Adipocyte (in vitro differentiated cells): ENCODE measurements at regions not wholly inside any gene's neighbourhood (a gene's known extent, or its start where the extent isn't known, plus 50 kb on each side); places are given as distances from the start of the nearest gene placed in this dataset.
A peak's percentile ranks its signal among the peaks of the same experiment; 100 is the strongest.

Source experiments
- DNase-seq: peaks from one replicate; pipeline ENCODE4 v3.0.0-alpha.2; 2015; ENCODE audit warnings: low read depth
- H3K27me3 ChIP-seq: replicated peaks from 2 replicates; pipeline ENCODE4 v1.7.0; 2013; ENCODE audit warnings: mild to moderate bottlenecking, low read length, moderate library complexity; ENCODE audit not compliant: control insufficient read depth, insufficient read depth
- H3K36me3 ChIP-seq: 2 replicates; pipeline ENCODE4 v1.7.0; 2013; ENCODE audit warnings: low read length, mild to moderate bottlenecking, moderate library complexity; ENCODE audit not compliant: control insufficient read depth, insufficient read depth, severe bottlenecking
- H3K4me1 ChIP-seq: 2 replicates; pipeline ENCODE4 v1.7.0; 2013; ENCODE audit warnings: mild to moderate bottlenecking, low read length, moderate library complexity; ENCODE audit not compliant: control insufficient read depth, insufficient read depth
- H3K4me3 ChIP-seq: 2 replicates; pipeline ENCODE4 v1.7.0; 2013; ENCODE audit warnings: mild to moderate bottlenecking, low read length, moderate library complexity
- H3K9ac ChIP-seq: 2 replicates; pipeline ENCODE4 v1.7.0; 2013; ENCODE audit warnings: mild to moderate bottlenecking, low read length, moderate library complexity
- H3K9me3 ChIP-seq: 2 replicates; pipeline ENCODE4 v1.7.0; 2013; ENCODE audit warnings: mild to moderate bottlenecking, low read length, moderate library complexity; ENCODE audit not compliant: control insufficient read depth

DNA sequence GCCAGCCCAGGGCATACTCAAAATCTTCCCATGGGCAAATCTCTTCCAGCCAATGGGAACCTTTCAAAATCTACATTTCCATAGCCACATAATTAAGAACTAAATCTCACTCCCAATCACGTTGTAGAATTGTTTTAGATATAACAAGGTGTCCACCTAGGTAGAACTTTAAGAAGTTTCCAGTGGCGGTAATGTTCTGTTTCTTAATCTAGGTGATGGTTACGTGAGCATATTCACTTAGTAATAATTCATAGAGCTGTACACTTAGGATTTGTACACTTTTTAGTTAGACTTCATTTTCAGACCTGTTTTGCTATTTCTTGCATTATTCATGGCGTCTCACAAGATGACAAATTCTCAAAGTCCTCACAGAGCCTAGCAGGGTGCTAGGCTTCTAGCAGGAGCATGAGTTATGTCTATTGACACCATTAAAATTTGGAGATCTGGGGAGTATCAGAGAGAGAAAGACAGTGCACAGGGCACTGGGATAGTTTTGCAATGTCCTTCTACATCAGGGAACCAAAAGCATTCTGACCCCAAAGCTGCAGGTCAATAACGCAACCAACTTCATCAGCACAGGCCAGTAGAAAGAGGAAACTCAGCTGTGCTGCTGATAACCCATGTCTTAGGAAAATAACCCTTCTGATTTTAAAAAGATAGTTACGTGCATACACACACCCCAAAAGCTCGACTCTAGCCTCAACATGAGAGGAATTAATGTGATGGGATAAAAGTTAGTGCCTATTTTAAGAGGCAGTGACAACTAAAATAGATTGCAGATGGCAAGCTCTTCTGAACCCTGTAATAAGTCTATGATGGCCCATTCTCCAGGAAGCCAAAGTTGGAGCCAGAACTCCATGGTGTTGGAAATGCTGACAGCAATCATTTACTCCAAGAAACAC is 518.1 kb upstream of the JARID2 start:
- no peaks in the 10 kb centered on the region for H3K9me3 ChIP-seq
- DNase-seq: no peak
- H3K27me3 ChIP-seq: no peaks in the 10 kb centered on the region
- peaks cover 34% of the 10 kb centered on the region for H3K4me1 ChIP-seq
- H3K9ac ChIP-seq: no peak overlapping the region
- no peak overlapping the region for H3K4me3 ChIP-seq
- H3K36me3 ChIP-seq: no peaks in the 10 kb centered on the region

DNA sequence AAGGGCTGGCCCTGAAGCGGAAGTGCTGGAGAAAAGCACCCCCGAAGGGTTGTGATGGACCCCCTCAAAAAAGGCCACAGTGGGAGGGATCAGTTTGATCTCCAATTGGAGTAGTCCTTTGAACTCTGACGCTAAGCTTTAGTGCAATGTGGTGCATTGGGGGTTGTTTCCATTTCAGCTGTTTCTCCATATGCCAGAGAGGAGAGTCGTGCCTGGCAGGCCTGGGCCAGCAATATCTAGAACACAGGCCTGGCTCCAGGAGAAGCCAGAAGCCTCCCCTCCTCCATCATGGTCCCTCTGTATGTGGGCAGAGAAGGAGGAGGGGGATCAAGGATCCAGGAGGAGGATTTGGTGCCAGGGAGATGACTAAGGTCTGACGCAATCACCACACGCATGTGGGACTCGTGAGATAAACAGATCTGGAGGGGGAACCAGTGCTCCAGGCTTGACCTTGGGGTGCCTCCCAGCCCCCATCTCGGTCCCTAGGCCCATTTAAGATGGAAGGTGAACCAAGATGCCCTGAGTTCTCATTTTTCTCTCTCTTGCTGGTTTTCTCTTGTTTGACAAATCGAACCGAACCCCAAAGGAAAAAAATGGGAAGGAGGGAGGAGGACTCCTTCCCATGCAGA is 517.4 kb upstream of the JARID2 start:
- no peaks in the 10 kb centered on the region for H3K9me3 ChIP-seq

DNA sequence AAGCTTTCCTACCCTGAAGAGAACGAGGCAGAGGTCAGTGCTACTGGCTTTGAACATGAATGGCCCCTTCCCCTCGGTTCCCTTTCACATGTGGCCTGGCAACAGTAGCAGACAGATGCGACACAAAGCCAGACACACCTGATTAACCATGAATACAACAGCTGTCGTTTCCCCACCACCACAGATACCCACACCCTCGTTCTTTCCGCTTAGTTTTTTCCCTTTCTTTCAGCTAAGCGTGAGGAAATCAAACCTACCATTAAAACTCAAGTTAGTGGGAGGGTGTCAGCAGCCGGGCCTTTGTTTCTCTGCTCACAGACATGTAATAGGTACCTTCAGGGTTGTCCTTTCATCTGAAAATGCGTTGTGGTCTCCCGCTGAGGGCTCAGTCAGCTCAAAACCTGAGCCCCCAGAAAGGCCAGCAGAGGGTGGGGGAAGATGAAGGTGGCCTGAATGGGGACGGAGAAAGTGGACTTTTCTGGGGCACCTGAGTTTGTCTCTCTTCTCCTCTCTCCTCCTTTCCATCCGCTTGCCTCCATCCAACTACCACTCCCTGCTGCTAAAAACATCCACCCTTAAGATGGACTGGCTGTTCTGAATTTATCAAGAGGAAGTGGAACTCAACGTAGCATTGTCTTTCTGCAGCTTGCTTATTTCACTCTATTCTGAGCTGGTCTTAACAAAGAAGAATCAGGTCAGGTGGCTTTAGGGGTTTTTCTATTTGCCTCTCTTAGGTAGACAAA is 516.6 kb upstream of the JARID2 start:
- Histone ChIP-seq H3K9me3 (no peaks in the 10 kb centered on the region), H3K4me1 (peaks cover 49% of the 10 kb centered on the region), H3K4me3 (no peak overlapping the region), H3K9ac (no peak overlapping the region), H3K36me3 (no peaks in the 10 kb centered on the region), H3K27me3 (no peaks in the 10 kb centered on the region)
- DNase-seq: no peak

More for the DNA sequence above, 517.4 kb upstream of the JARID2 start:
- no peaks in the 10 kb centered on the region for H3K36me3 ChIP-seq
- H3K4me3 ChIP-seq: no peak overlapping the region
- no peak overlapping the region for H3K9ac ChIP-seq
- peaks cover 42% of the 10 kb centered on the region for H3K4me1 ChIP-seq
- no peaks in the 10 kb centered on the region for H3K27me3 ChIP-seq
- peak; percentile 54 for DNase-seq

- no peaks in the 10 kb centered on the region for H3K27me3 ChIP-seq
- no peaks in the 10 kb centered on the region for H3K36me3 ChIP-seq
- no peak overlapping the region for H3K4me3 ChIP-seq
- no peaks in the 10 kb centered on the region for H3K9me3 ChIP-seq
- H3K4me1 ChIP-seq: peaks cover 59% of the 10 kb centered on the region
- no peak overlapping the region for H3K9ac ChIP-seq
- no peak for DNase-seq
Measured at GRCh38 chr6:14730654-14731053, 515.2 kb upstream of the JARID2 start.

DNA sequence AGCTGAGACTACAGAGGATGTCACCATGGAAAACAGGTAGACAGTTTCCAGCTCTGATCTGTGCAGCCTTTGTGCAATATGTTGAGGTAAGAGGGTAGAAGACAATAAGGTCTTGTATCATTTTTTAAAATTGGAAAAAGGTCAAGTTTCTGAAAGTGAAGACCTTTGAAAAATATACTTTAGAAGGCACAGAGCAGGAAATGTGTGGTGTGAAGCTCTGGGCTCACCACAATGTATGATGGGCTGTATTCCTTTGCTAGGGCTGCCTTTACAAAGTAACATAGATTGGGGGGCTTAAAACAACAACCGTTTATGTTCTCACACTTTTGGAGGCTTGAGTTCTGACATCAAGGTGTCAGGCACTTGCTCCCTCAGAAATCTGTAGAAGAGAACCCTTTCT is 514.3 kb upstream of the JARID2 start:
- Histone ChIP-seq H3K4me1 (peaks cover 59% of the 10 kb centered on the region), H3K4me3 (no peak overlapping the region), H3K36me3 (no peaks in the 10 kb centered on the region), H3K27me3 (no peaks in the 10 kb centered on the region), H3K9me3 (no peaks in the 10 kb centered on the region), H3K9ac (no peak overlapping the region)
- no peak for DNase-seq

GRCh38 chr6:14732226-14732843 is 513.5 kb upstream of the JARID2 start:
- H3K27me3 ChIP-seq: no peaks in the 10 kb centered on the region
- DNase-seq: no peak
- H3K4me1 ChIP-seq: peaks cover 58% of the 10 kb centered on the region
- no peak overlapping the region for H3K4me3 ChIP-seq
- no peaks in the 10 kb centered on the region for H3K36me3 ChIP-seq
- H3K9me3 ChIP-seq: no peaks in the 10 kb centered on the region
- no peak overlapping the region for H3K9ac ChIP-seq

- Histone ChIP-seq H3K4me1 (peaks cover 51% of the 10 kb centered on the region), H3K27me3 (no peaks in the 10 kb centered on the region), H3K9me3 (no peaks in the 10 kb centered on the region), H3K9ac (no peak overlapping the region), H3K36me3 (no peaks in the 10 kb centered on the region), H3K4me3 (no peak overlapping the region)
- DNase-seq: peak; percentile 29
Measured at GRCh38 chr6:14732844-14733757, 512.8 kb upstream of the JARID2 start.

DNA sequence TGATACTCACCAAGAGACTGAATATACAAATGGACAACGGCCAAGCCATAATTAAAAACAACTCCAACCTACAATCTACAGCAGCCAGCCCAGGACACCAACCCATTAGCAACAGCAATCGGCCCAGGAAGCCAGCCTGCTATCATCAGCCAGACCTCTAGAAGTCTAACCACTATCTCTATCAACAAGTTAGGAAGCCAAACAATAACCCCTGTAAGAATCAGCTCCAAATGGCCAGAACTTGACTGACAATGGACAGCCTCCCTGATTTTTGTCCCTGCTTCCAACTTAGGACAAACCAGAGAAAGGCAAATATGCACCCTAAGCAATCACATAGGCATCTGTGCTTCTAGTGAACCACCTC is 511.8 kb upstream of the JARID2 start:
- H3K9ac ChIP-seq: peak overlapping the region; percentile 45
- no peaks in the 10 kb centered on the region for H3K27me3 ChIP-seq
- no peaks in the 10 kb centered on the region for H3K9me3 ChIP-seq
- no peaks in the 10 kb centered on the region for H3K36me3 ChIP-seq
- no peak for DNase-seq
- H3K4me3 ChIP-seq: peak overlapping the region; percentile 13
- H3K4me1 ChIP-seq: peaks cover 43% of the 10 kb centered on the region

DNA sequence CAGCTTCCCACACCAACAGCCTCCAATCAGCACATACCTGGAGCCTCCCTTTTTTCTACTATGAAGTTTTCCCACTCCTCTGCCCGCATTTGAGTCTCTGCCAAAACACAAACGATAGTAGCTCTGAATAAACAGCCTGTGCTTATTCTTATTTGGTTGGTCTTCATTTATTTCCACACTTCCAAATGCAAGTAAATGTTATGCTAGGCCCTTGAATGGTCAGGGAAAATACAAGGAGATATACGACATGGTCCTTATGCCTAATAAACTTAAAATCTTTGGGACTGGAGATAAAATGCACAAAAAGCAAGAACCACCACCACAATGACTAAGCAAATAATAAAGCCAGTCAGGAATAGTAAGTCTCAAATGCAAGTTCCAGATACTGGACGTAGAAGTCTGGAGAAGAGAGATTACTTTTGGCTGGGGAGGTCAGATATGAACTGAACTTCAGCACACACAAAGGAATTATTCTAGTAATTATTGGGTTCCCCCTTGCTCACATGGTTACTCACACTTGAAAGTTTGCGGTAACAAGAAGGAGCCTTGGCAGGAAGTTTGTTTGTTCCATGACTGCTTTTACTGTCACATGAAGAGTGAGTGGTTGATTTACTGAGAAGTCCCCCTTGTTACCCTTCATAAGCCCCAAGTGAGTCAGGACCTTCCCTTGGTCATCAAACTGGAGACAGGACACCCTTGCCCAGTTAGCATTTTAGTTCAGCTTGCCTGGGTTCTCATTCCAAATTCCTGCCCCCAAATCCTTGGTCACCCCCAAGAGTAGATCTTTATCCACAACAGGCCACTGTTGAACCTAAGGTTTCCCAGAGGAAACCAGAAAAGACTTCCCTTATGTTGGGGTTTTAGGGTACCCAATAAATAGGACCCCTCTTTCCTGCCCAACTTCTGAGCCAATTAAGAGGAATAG is 511.2 kb upstream of the JARID2 start:
- H3K4me1 ChIP-seq: peaks cover 43% of the 10 kb centered on the region
- no peaks in the 10 kb centered on the region for H3K36me3 ChIP-seq
- H3K9me3 ChIP-seq: no peaks in the 10 kb centered on the region
- H3K27me3 ChIP-seq: no peaks in the 10 kb centered on the region
- DNase-seq: peak; percentile 39
- H3K4me3 ChIP-seq: peak overlapping the region; percentile 16
- peak overlapping the region; percentile 45 for H3K9ac ChIP-seq
